ENCODE measurements at regions not wholly inside any gene's neighbourhood (a gene's known extent, or its start where the extent isn't known, plus 50 kb on each side); places are given as distances from the start of the nearest gene placed in this dataset.

- H3K27me3 ChIP-seq (ENCODE audit: control insufficient read depth, insufficient read depth, low read length): no peaks in the 10 kb centered on the region
These were observed 57.2 kb downstream of the SOX1 start for GRCh38 chr13:112124141-112124540.

GRCh38 chr13:112127564-112128330, 60.8 kb downstream of the SOX1 start:
- Histone ChIP-seq H3K27me3 (ENCODE audit: control insufficient read depth, insufficient read depth, low read length) (no peaks in the 10 kb centered on the region), H3K9ac (ENCODE audit: low read length) (no peak overlapping the region), H3K4me3 (ENCODE audit: low read length) (no peak overlapping the region), H3K27ac (ENCODE audit: low read length) (no peak overlapping the region), H3K9me3 (ENCODE audit: control insufficient read depth, low read depth, low read length) (no peaks in the 10 kb centered on the region), H3K4me1 (ENCODE audit: control insufficient read depth, low read depth, low read length) (peaks cover 9% of the 10 kb centered on the region), H3K36me3 (ENCODE audit: control insufficient read depth, low read depth, low read length) (no peaks in the 10 kb centered on the region)

More at GRCh38 chr13:112124141-112124540, 57.2 kb downstream of the SOX1 start:
- Histone ChIP-seq H3K36me3 (ENCODE audit: control insufficient read depth, low read depth, low read length) (no peaks in the 10 kb centered on the region), H3K9me3 (ENCODE audit: control insufficient read depth, low read depth, low read length) (no peaks in the 10 kb centered on the region), H3K9ac (ENCODE audit: low read length) (no peak overlapping the region), H3K4me3 (ENCODE audit: low read length) (no peak overlapping the region), H3K4me1 (ENCODE audit: control insufficient read depth, low read depth, low read length) (peaks cover 9% of the 10 kb centered on the region), H3K27ac (ENCODE audit: low read length) (no peak overlapping the region)

- Histone ChIP-seq H3K9me3 (ENCODE audit: control insufficient read depth, low read depth, low read length) (no peaks in the 10 kb centered on the region), H3K27ac (ENCODE audit: low read length) (no peak overlapping the region), H3K4me1 (ENCODE audit: control insufficient read depth, low read depth, low read length) (peaks cover 9% of the 10 kb centered on the region), H3K4me3 (ENCODE audit: low read length) (no peak overlapping the region), H3K9ac (ENCODE audit: low read length) (no peak overlapping the region), H3K27me3 (ENCODE audit: control insufficient read depth, insufficient read depth, low read length) (no peaks in the 10 kb centered on the region), H3K36me3 (ENCODE audit: control insufficient read depth, low read depth, low read length) (no peaks in the 10 kb centered on the region)
These were observed 61.3 kb downstream of the SOX1 start for GRCh38 chr13:112128331-112128610.

- no peaks in the 10 kb centered on the region for H3K9me3 ChIP-seq (ENCODE audit: control insufficient read depth, low read depth, low read length)
- H3K27ac ChIP-seq (ENCODE audit: low read length): no peak overlapping the region
- H3K9ac ChIP-seq (ENCODE audit: low read length): no peak overlapping the region
- no peaks in the 10 kb centered on the region for H3K36me3 ChIP-seq (ENCODE audit: control insufficient read depth, low read depth, low read length)
- H3K4me1 ChIP-seq (ENCODE audit: control insufficient read depth, low read depth, low read length): no peaks in the 10 kb centered on the region
- H3K4me3 ChIP-seq (ENCODE audit: low read length): no peak overlapping the region
- no peaks in the 10 kb centered on the region for H3K27me3 ChIP-seq (ENCODE audit: control insufficient read depth, insufficient read depth, low read length)
These were observed 63.5 kb downstream of the SOX1 start for GRCh38 chr13:112130418-112130817.

GRCh38 chr13:112131081-112131712, 64.2 kb downstream of the SOX1 start:
- H3K36me3 ChIP-seq (ENCODE audit: control insufficient read depth, low read depth, low read length): no peaks in the 10 kb centered on the region
- H3K27ac ChIP-seq (ENCODE audit: low read length): no peak overlapping the region
- H3K4me1 ChIP-seq (ENCODE audit: control insufficient read depth, low read depth, low read length): no peaks in the 10 kb centered on the region
- H3K9me3 ChIP-seq (ENCODE audit: control insufficient read depth, low read depth, low read length): no peaks in the 10 kb centered on the region
- H3K27me3 ChIP-seq (ENCODE audit: control insufficient read depth, insufficient read depth, low read length): no peaks in the 10 kb centered on the region
- no peak overlapping the region for H3K4me3 ChIP-seq (ENCODE audit: low read length)
- H3K9ac ChIP-seq (ENCODE audit: low read length): no peak overlapping the region

- no peak overlapping the region for H3K4me3 ChIP-seq (ENCODE audit: low read length)
- H3K9ac ChIP-seq (ENCODE audit: low read length): no peak overlapping the region
- no peaks in the 10 kb centered on the region for H3K36me3 ChIP-seq (ENCODE audit: control insufficient read depth, low read depth, low read length)
- no peaks in the 10 kb centered on the region for H3K27me3 ChIP-seq (ENCODE audit: control insufficient read depth, insufficient read depth, low read length)
- no peaks in the 10 kb centered on the region for H3K4me1 ChIP-seq (ENCODE audit: control insufficient read depth, low read depth, low read length)
- no peaks in the 10 kb centered on the region for H3K9me3 ChIP-seq (ENCODE audit: control insufficient read depth, low read depth, low read length)
- no peak overlapping the region for H3K27ac ChIP-seq (ENCODE audit: low read length)
These were observed 64.8 kb downstream of the SOX1 start for GRCh38 chr13:112131713-112132113.

GRCh38 chr13:112132142-112132541, 65.2 kb downstream of the SOX1 start:
- Histone ChIP-seq H3K27me3 (ENCODE audit: control insufficient read depth, insufficient read depth, low read length) (no peaks in the 10 kb centered on the region), H3K27ac (ENCODE audit: low read length) (no peak overlapping the region), H3K4me1 (ENCODE audit: control insufficient read depth, low read depth, low read length) (no peaks in the 10 kb centered on the region), H3K36me3 (ENCODE audit: control insufficient read depth, low read depth, low read length) (no peaks in the 10 kb centered on the region), H3K9ac (ENCODE audit: low read length) (no peak overlapping the region), H3K4me3 (ENCODE audit: low read length) (no peak overlapping the region), H3K9me3 (ENCODE audit: control insufficient read depth, low read depth, low read length) (no peaks in the 10 kb centered on the region)

GRCh38 chr13:112132619-112133018, 65.7 kb downstream of the SOX1 start:
- Histone ChIP-seq H3K4me3 (ENCODE audit: low read length) (no peak overlapping the region), H3K36me3 (ENCODE audit: control insufficient read depth, low read depth, low read length) (no peaks in the 10 kb centered on the region), H3K9me3 (ENCODE audit: control insufficient read depth, low read depth, low read length) (no peaks in the 10 kb centered on the region), H3K27me3 (ENCODE audit: control insufficient read depth, insufficient read depth, low read length) (no peaks in the 10 kb centered on the region), H3K9ac (ENCODE audit: low read length) (no peak overlapping the region), H3K4me1 (ENCODE audit: control insufficient read depth, low read depth, low read length) (no peaks in the 10 kb centered on the region), H3K27ac (ENCODE audit: low read length) (no peak overlapping the region)

- Histone ChIP-seq H3K9me3 (ENCODE audit: control insufficient read depth, low read depth, low read length) (no peaks in the 10 kb centered on the region), H3K4me3 (ENCODE audit: low read length) (no peak overlapping the region), H3K27me3 (ENCODE audit: control insufficient read depth, insufficient read depth, low read length) (no peaks in the 10 kb centered on the region)
These were observed 66.8 kb downstream of the SOX1 start for GRCh38 chr13:112133499-112134390.

GRCh38 chr13:112134391-112135075, 67.6 kb downstream of the SOX1 start:
- H3K4me1 ChIP-seq (ENCODE audit: control insufficient read depth, low read depth, low read length): no peaks in the 10 kb centered on the region
- H3K27ac ChIP-seq (ENCODE audit: low read length): no peak overlapping the region
- no peaks in the 10 kb centered on the region for H3K27me3 ChIP-seq (ENCODE audit: control insufficient read depth, insufficient read depth, low read length)
- H3K36me3 ChIP-seq (ENCODE audit: control insufficient read depth, low read depth, low read length): no peaks in the 10 kb centered on the region
- H3K4me3 ChIP-seq (ENCODE audit: low read length): no peak overlapping the region
- no peaks in the 10 kb centered on the region for H3K9me3 ChIP-seq (ENCODE audit: control insufficient read depth, low read depth, low read length)
- H3K9ac ChIP-seq (ENCODE audit: low read length): no peak overlapping the region

More at GRCh38 chr13:112133499-112134390, 66.8 kb downstream of the SOX1 start:
- Histone ChIP-seq H3K27ac (ENCODE audit: low read length) (no peak overlapping the region), H3K9ac (ENCODE audit: low read length) (no peak overlapping the region), H3K4me1 (ENCODE audit: control insufficient read depth, low read depth, low read length) (no peaks in the 10 kb centered on the region), H3K36me3 (ENCODE audit: control insufficient read depth, low read depth, low read length) (no peaks in the 10 kb centered on the region)

GRCh38 chr13:112136095-112136494, 69.1 kb downstream of the SOX1 start:
- Histone ChIP-seq H3K36me3 (ENCODE audit: control insufficient read depth, low read depth, low read length) (no peaks in the 10 kb centered on the region), H3K4me1 (ENCODE audit: control insufficient read depth, low read depth, low read length) (no peaks in the 10 kb centered on the region), H3K9ac (ENCODE audit: low read length) (no peak overlapping the region), H3K27me3 (ENCODE audit: control insufficient read depth, insufficient read depth, low read length) (no peaks in the 10 kb centered on the region), H3K4me3 (ENCODE audit: low read length) (no peak overlapping the region), H3K27ac (ENCODE audit: low read length) (no peak overlapping the region), H3K9me3 (ENCODE audit: control insufficient read depth, low read depth, low read length) (no peaks in the 10 kb centered on the region)
